ENCODE measurements at regions not wholly inside any gene's neighbourhood (a gene's known extent, or its start where the extent isn't known, plus 50 kb on each side); places are given as distances from the start of the nearest gene placed in this dataset.

DNA sequence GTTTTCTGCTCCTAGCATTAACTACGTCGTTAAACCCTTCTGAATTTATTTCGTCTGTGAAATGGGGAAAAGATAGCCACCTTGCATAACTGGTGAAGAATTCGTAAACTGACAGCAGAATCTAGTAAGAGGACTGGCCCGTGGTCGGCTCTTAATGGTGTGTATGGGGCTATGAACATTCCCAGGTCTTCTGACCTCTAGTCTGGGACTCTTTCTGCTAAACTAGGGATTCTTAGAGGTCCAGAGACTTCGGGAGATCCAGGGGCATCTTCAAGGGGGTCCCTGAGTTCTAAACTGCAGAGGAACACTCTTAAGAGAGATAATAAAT is 231.1 kb upstream of the SERP2 start:
- H3K9me2 ChIP-seq (replicated peaks; ENCODE audit: low read depth, low read length), result no peaks in the 10 kb centered on the region
- TF ChIP-seq, protein P1, sequence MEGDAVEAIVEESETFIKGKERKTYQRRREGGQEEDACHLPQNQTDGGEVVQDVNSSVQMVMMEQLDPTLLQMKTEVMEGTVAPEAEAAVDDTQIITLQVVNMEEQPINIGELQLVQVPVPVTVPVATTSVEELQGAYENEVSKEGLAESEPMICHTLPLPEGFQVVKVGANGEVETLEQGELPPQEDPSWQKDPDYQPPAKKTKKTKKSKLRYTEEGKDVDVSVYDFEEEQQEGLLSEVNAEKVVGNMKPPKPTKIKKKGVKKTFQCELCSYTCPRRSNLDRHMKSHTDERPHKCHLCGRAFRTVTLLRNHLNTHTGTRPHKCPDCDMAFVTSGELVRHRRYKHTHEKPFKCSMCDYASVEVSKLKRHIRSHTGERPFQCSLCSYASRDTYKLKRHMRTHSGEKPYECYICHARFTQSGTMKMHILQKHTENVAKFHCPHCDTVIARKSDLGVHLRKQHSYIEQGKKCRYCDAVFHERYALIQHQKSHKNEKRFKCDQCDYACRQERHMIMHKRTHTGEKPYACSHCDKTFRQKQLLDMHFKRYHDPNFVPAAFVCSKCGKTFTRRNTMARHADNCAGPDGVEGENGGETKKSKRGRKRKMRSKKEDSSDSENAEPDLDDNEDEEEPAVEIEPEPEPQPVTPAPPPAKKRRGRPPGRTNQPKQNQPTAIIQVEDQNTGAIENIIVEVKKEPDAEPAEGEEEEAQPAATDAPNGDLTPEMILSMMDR (conservative IDR thresholded peaks at IDR 0.05; ENCODE audit: low read length), result no peak
- no peak for TF ChIP-seq EZH2phosphoT487 (IDR thresholded peaks at IDR 0.05; ENCODE audit: borderline replicate concordance)
- peaks cover 9% of the 10 kb centered on the region for H3K79me2 ChIP-seq (ENCODE audit: insufficient read depth, low read length)
- no peaks in the 10 kb centered on the region for H3F3A ChIP-seq (ENCODE audit: low read depth)
- H3K9me3 ChIP-seq (ENCODE audit: insufficient read depth, low read depth, low read length), result no peaks in the 10 kb centered on the region
- peaks cover 42% of the 10 kb centered on the region for H3K4me1 ChIP-seq (ENCODE audit: insufficient read depth, low read length, poor library complexity, severe bottlenecking)
- H3K9ac ChIP-seq (ENCODE audit: low read depth, low read length, poor library complexity, severe bottlenecking), result peak overlapping the region; percentile 76
- peak overlapping the region; percentile 75 for H3K4me2 ChIP-seq (ENCODE audit: low read depth, low read length, poor library complexity, severe bottlenecking)
- H3K4me3 ChIP-seq (ENCODE audit: low read length, poor library complexity, severe bottlenecking), result peak overlapping the region; percentile 77
- H3K27me3 ChIP-seq (ENCODE audit: insufficient read depth, low read length, poor library complexity, severe bottlenecking), result no peaks in the 10 kb centered on the region
- H4K20me1 ChIP-seq (ENCODE audit: insufficient read depth, low read length, poor library complexity, severe bottlenecking), result no peaks in the 10 kb centered on the region
- no peaks in the 10 kb centered on the region for H3K36me3 ChIP-seq (ENCODE audit: insufficient read depth, low read length)
- H2AFZ ChIP-seq (ENCODE audit: low read length), result peak overlapping the region; percentile 96

DNA sequence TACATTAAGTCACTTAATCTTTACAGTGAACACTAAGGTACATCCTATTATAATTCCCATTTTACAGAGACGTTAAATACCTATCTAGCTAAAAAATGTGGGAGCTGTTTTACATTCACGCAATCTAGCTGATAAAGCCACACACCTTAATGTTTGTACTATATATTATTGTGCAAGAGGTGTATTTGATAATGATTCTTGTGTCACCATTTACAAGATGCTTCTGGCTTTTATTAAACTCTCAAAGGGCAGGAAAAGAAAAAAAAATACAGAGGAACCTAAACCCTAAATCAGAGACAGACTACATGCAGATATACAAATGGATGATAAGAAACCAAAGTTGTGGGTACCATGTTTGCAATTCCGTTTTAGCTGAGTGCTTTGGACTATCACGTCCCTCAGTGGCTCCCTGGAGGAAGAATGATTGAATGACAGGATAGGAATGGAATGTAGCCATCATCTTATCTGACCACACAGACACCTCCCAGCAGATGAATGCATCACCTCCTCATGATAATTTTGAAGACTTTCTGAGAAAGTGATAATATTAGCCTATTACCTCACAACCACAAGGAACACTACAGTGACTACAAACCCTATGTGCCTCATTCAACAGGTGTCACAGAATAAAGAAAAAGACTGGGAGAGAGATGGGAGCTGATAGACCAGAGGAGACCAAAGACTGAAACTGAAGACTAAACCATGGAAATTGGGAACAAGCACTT is 230.5 kb upstream of the SERP2 start:
- no peaks in the 10 kb centered on the region for H3F3A ChIP-seq (ENCODE audit: low read depth)
- no peaks in the 10 kb centered on the region for H3K27me3 ChIP-seq (ENCODE audit: insufficient read depth, low read length, poor library complexity, severe bottlenecking)
- H3K4me1 ChIP-seq (ENCODE audit: insufficient read depth, low read length, poor library complexity, severe bottlenecking), result peaks cover 43% of the 10 kb centered on the region
- peak overlapping the region; percentile 75 for H3K4me2 ChIP-seq (ENCODE audit: low read depth, low read length, poor library complexity, severe bottlenecking)
- no peak for TF ChIP-seq EZH2phosphoT487 (IDR thresholded peaks at IDR 0.05; ENCODE audit: borderline replicate concordance)
- TF ChIP-seq, protein P1 (conservative IDR thresholded peaks at IDR 0.05; ENCODE audit: low read length), result no peak
- peak overlapping the region; percentile 96; the same call in 1 of the 2 replicates for H2AFZ ChIP-seq (ENCODE audit: low read length)
- H3K9ac ChIP-seq (ENCODE audit: low read depth, low read length, poor library complexity, severe bottlenecking), result peak overlapping the region; percentile 76
- H3K4me3 ChIP-seq (ENCODE audit: low read length, poor library complexity, severe bottlenecking), result peak overlapping the region; percentile 77
- H4K20me1 ChIP-seq (ENCODE audit: insufficient read depth, low read length, poor library complexity, severe bottlenecking), result no peaks in the 10 kb centered on the region
- no peaks in the 10 kb centered on the region for H3K9me2 ChIP-seq (replicated peaks; ENCODE audit: low read depth, low read length)
- no peaks in the 10 kb centered on the region for H3K36me3 ChIP-seq (ENCODE audit: insufficient read depth, low read length)
- H3K79me2 ChIP-seq (ENCODE audit: insufficient read depth, low read length), result peaks cover 9% of the 10 kb centered on the region
- H3K9me3 ChIP-seq (ENCODE audit: insufficient read depth, low read depth, low read length), result no peaks in the 10 kb centered on the region

DNA sequence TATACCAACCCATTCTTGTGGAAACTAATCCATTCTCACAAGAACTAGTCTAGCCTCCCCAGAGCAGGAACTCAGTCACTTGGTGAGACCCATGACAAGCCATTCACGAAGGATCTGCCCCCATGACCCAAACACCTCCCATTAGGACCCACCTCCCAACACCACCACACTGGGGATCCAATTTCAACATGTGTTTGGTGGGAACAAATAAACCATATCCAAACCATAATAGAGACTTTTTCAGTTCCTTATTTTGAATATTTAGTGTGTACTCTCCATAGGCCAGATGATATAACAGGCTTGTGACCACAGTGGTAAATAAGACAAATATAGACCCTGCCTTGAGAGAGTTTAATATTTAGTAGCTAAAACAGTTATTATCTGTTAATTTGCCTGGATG is 227.5 kb upstream of the SERP2 start:
- H3K9me3 ChIP-seq (ENCODE audit: insufficient read depth, low read depth, low read length), result no peaks in the 10 kb centered on the region
- no peak overlapping the region for H3K9ac ChIP-seq (ENCODE audit: low read depth, low read length, poor library complexity, severe bottlenecking)
- no peaks in the 10 kb centered on the region for H4K20me1 ChIP-seq (ENCODE audit: insufficient read depth, low read length, poor library complexity, severe bottlenecking)

More for the DNA sequence above, 227.5 kb upstream of the SERP2 start:
- peaks cover 38% of the 10 kb centered on the region for H3K4me1 ChIP-seq (ENCODE audit: insufficient read depth, low read length, poor library complexity, severe bottlenecking)
- TF ChIP-seq, protein P1 (conservative IDR thresholded peaks at IDR 0.05; ENCODE audit: low read length), result no peak
- TF ChIP-seq EZH2phosphoT487 (IDR thresholded peaks at IDR 0.05; ENCODE audit: borderline replicate concordance), result no peak
- H3F3A ChIP-seq (ENCODE audit: low read depth), result no peaks in the 10 kb centered on the region
- no peaks in the 10 kb centered on the region for H3K36me3 ChIP-seq (ENCODE audit: insufficient read depth, low read length)
- H2AFZ ChIP-seq (ENCODE audit: low read length), result no peak overlapping the region
- H3K4me3 ChIP-seq (ENCODE audit: low read length, poor library complexity, severe bottlenecking), result no peak overlapping the region
- H3K79me2 ChIP-seq (ENCODE audit: insufficient read depth, low read length), result peaks cover 6% of the 10 kb centered on the region
- H3K27me3 ChIP-seq (ENCODE audit: insufficient read depth, low read length, poor library complexity, severe bottlenecking), result no peaks in the 10 kb centered on the region
- H3K9me2 ChIP-seq (replicated peaks; ENCODE audit: low read depth, low read length), result no peaks in the 10 kb centered on the region
- H3K4me2 ChIP-seq (ENCODE audit: low read depth, low read length, poor library complexity, severe bottlenecking), result no peak overlapping the region
